K562 (cell line): ENCODE measurements at regions not wholly inside any gene's neighbourhood (a gene's known extent, or its start where the extent isn't known, plus 50 kb on each side); places are given as distances from the start of the nearest gene placed in this dataset.

Source experiments
- ATF1 ChIP-seq, 2 experiments: fragments of 450-650 bp in 1 of 2; IDR thresholded peaks; 2 replicates each; pipeline ENCODE4 v1.6.1; 2016; ENCODE audit warnings: missing compliant biosample characterization in 1 of 2, missing genetic modification characterization in 1 of 2
- CBFA2T2 ChIP-seq: fragments of 450-650 bp; conservative IDR thresholded peaks from 2 replicates; pipeline ENCODE4 v1.6.1; 2017; ENCODE audit warnings: mild to moderate bottlenecking
- CBX5 ChIP-seq: IDR thresholded peaks from 2 replicates; pipeline ENCODE4 v1.6.1; 2014; ENCODE audit warnings: low read depth, borderline replicate concordance
- E2F8 ChIP-seq: fragments of 450-650 bp; IDR thresholded peaks from 2 replicates; pipeline ENCODE4 v1.7.1; 2018; ENCODE audit warnings: mild to moderate bottlenecking, low read depth; ENCODE audit not compliant: partially characterized antibody
- ERF ChIP-seq: fragments of 450-650 bp; formaldehyde crosslinking; IDR thresholded peaks from 2 replicates; pipeline ENCODE4 v1.4.0; 2020; ENCODE audit warnings: mild to moderate bottlenecking, mixed read lengths
- GABPB1 ChIP-seq: sonication (generic); formaldehyde crosslinking; IDR thresholded peaks from 2 replicates; pipeline ENCODE4 v1.8.0; 2022; ENCODE audit warnings: mild to moderate bottlenecking, missing genetic modification reagents
- GMEB1 ChIP-seq: fragments of 250-450 bp; sonication (Bioruptor Pico); IDR thresholded peaks from 2 replicates; pipeline ENCODE4 v1.4.0; 2020; ENCODE audit warnings: mild to moderate bottlenecking
- IRF2 ChIP-seq: sonication (generic); formaldehyde crosslinking; IDR thresholded peaks from 2 replicates; pipeline ENCODE4 v1.8.1; 2022; ENCODE audit warnings: mild to moderate bottlenecking, missing genetic modification reagents
- KHSRP ChIP-seq: fragments of 450-650 bp; IDR thresholded peaks from 2 replicates; pipeline ENCODE4 v1.6.1; 2017
- MNT ChIP-seq, 2 experiments: fragments of 450-650 bp; conservative IDR thresholded peaks; 2 replicates each; pipeline ENCODE4 v1.6.1; 2017; ENCODE audit warnings: mild to moderate bottlenecking in 2 of 2, moderate library complexity in 2 of 2
- MXD1 ChIP-seq: fragments of 250-450 bp; sonication (Bioruptor Pico); IDR thresholded peaks from 2 replicates; pipeline ENCODE4 v1.8.0; 2021; ENCODE audit warnings: borderline replicate concordance, mild to moderate bottlenecking, moderate library complexity; ENCODE audit not compliant: poor library complexity, severe bottlenecking
- NFATC3 ChIP-seq: fragments of 450-650 bp; IDR thresholded peaks from 2 replicates; pipeline ENCODE4 v1.6.1; 2017; ENCODE audit warnings: mild to moderate bottlenecking
- TEAD1 ChIP-seq, 2 experiments: fragments of 450-650 bp in 1 of 2; sonication (generic) in 1 of 2; formaldehyde crosslinking; IDR thresholded peaks; 2 replicates each; pipeline versions ENCODE4 v1.4.0 to v1.8.0; 2020 to 2022; ENCODE audit warnings: mild to moderate bottlenecking in 2 of 2, missing genetic modification reagents in 1 of 2
- TFAM ChIP-seq: fragments of 250-450 bp; sonication (Bioruptor Pico); conservative IDR thresholded peaks from 2 replicates; pipeline ENCODE4 v1.5.0; 2021; ENCODE audit warnings: mild to moderate bottlenecking, moderate library complexity
- ZHX1 ChIP-seq: fragments of 150-350 bp; conservative IDR thresholded peaks from 2 replicates; pipeline ENCODE4 v1.6.1; 2014; ENCODE audit warnings: low read length
- ZNF655 ChIP-seq: fragments of 250-450 bp; sonication (Bioruptor Pico); IDR thresholded peaks from 2 replicates; pipeline ENCODE4 v1.5.0; 2021
- ZNF764 ChIP-seq: fragments of 250-450 bp; sonication (Bioruptor Pico); IDR thresholded peaks from 2 replicates; pipeline ENCODE4 v1.4.0; 2020; ENCODE audit warnings: low read depth, mild to moderate bottlenecking, moderate library complexity
- ZNF830 ChIP-seq: fragments of 250-450 bp; sonication (Bioruptor Pico); IDR thresholded peaks from 2 replicates; pipeline ENCODE4 v1.5.0; 2021; ENCODE audit warnings: mild to moderate bottlenecking

GRCh38 chr21:35106246-35106835, 57.2 kb upstream of the RUNX1 start (continued):
- TF ChIP-seq GMEB1 (no peak), TFAM (no peak), ZNF830 (CRISPR knock-in tag) (no peak), IRF2 (CRISPR knock-in tag) (no peak), GABPB1 (CRISPR knock-in tag) (no peak), ERF (CRISPR knock-in tag) (0 out of 2 replicates have a peak, but pooled peaks have one; percentile 44), ZNF764 (CRISPR knock-in tag) (no peak), E2F8 (peak; percentile 50), ZNF655 (CRISPR knock-in tag) (no peak), ATF1 (CRISPR knock-in tag; IDR thresholded peaks at IDR 0.05) (no peak), ATF1 (tag; IDR thresholded peaks at IDR 0.05) (peak; percentile 93), CBX5 (no peak), MNT (conservative IDR thresholded peaks at IDR 0.05) (peak; percentile 94 to 95), TEAD1 (CRISPR knock-in tag; IDR thresholded peaks at IDR 0.05) (peak; percentile 36 to 63; a peak in 3 of 4 replicates), KHSRP (peak; percentile 73; the same call in 1 of the 2 replicates), ZHX1 (no peak), MXD1 (CRISPR knock-in tag) (no peak), NFATC3 (peak; percentile 92), CBFA2T2 (peak; percentile 94)
